Psoas muscle (tissue), 7 donors: ENCODE measurements at regions not wholly inside any gene's neighbourhood (a gene's known extent, or its start where the extent isn't known, plus 50 kb on each side); places are given as distances from the start of the nearest gene placed in this dataset.

Experiments
- ATAC-seq, 4 donors: fragments of 200-7000 bp; cut with Tn5 transposase; one replicate each; pipeline ENCODE4 v1.9.1; 2020; ENCODE audit warnings: moderate library complexity in 3 of 4, mild to moderate bottlenecking in 2 of 4
- DNase-seq, 2 donors: peaks; one replicate each; pipeline ENCODE4 v3.0.0-alpha.2; 2020
- H3K27ac ChIP-seq: fragments of 200-600 bp; one replicate; pipeline ENCODE4 v1.8.0; 2022
- H3K27me3 ChIP-seq, 3 donors: fragments of 200-600 bp in 1 of 3; one replicate each; pipeline versions ENCODE4 v1.6.1 to v1.8.0; 2013 to 2022; ENCODE audit warnings: low read length in 2 of 3, mild to moderate bottlenecking in 2 of 3, moderate library complexity in 1 of 3; ENCODE audit not compliant: insufficient read depth in 3 of 3
- H3K36me3 ChIP-seq, 2 donors: fragments of 200-600 bp in 1 of 2; one replicate each; pipeline versions ENCODE4 v1.6.1 to v1.8.0; 2013 to 2022; ENCODE audit warnings: low read depth in 1 of 2, mild to moderate bottlenecking in 1 of 2, moderate library complexity in 1 of 2; ENCODE audit not compliant: insufficient read depth in 1 of 2
- H3K4me1 ChIP-seq: fragments of 200-600 bp; one replicate; pipeline ENCODE4 v1.8.0; 2022
- H3K4me3 ChIP-seq: fragments of 200-600 bp; one replicate; pipeline ENCODE4 v1.8.0; 2022; ENCODE audit warnings: mild to moderate bottlenecking
- H3K9me3 ChIP-seq: fragments of 200-600 bp; one replicate; pipeline ENCODE4 v1.8.0; 2022
- WGBS, 3 donors: extraction: QIAGEN DNeasy Blood & Tissue Kit; methylation state at CpG; one replicate each; pipeline versions ENCODE4 v1.1.6 to v1.1.7; 2013; 5-methylcytosine and 5-hydroxymethylcytosine counted together
- intact Hi-C, 2 donors: fragments of 100-400 bp; cut with DNase I; formaldehyde crosslinking; loops; one replicate each; pipeline versions ENCODE4 v1.11.0 to v1.14.2; 2022
- TF ChIP-seq, protein P1 (sequence below): fragments of 200-600 bp; IDR thresholded peaks from one replicate; pipeline ENCODE4 v1.8.0; 2022; ENCODE audit warnings: antibody characterized with exemption
- donor health status: healthy with polysubstance abuse.
- donor health status: DM: no; HTN: no; CAD: no; lungs with moderate emphysema.
- donor health status: Bipolar disorder and iron deficiency.
- donor health status: healthy.
- donor health status: DM: yes; HTN: yes; CAD: no.
- donor health status: DM: no; HTN: no; CAD: no.
- donor health status: DM: yes; HTN: yes; CAD: no.

- intact Hi-C loops = no loop called here
- Histone ChIP-seq H3K27ac (no peak overlapping the region), H3K4me1 (no peaks in the 10 kb centered on the region), H3K9me3 (peaks cover 2% of the 10 kb centered on the region), H3K36me3 (no peaks in the 10 kb centered on the region), H3K4me3 (no peak overlapping the region), H3K27me3 (no peaks in the 10 kb centered on the region)
- TF ChIP-seq, protein P1, sequence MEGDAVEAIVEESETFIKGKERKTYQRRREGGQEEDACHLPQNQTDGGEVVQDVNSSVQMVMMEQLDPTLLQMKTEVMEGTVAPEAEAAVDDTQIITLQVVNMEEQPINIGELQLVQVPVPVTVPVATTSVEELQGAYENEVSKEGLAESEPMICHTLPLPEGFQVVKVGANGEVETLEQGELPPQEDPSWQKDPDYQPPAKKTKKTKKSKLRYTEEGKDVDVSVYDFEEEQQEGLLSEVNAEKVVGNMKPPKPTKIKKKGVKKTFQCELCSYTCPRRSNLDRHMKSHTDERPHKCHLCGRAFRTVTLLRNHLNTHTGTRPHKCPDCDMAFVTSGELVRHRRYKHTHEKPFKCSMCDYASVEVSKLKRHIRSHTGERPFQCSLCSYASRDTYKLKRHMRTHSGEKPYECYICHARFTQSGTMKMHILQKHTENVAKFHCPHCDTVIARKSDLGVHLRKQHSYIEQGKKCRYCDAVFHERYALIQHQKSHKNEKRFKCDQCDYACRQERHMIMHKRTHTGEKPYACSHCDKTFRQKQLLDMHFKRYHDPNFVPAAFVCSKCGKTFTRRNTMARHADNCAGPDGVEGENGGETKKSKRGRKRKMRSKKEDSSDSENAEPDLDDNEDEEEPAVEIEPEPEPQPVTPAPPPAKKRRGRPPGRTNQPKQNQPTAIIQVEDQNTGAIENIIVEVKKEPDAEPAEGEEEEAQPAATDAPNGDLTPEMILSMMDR = no peak
- DNase-seq (no peak), ATAC-seq (no peak)
Observed at GRCh38 chr5:28896949-28897348, 1858.6 kb upstream of the CDH9 start.

DNA sequence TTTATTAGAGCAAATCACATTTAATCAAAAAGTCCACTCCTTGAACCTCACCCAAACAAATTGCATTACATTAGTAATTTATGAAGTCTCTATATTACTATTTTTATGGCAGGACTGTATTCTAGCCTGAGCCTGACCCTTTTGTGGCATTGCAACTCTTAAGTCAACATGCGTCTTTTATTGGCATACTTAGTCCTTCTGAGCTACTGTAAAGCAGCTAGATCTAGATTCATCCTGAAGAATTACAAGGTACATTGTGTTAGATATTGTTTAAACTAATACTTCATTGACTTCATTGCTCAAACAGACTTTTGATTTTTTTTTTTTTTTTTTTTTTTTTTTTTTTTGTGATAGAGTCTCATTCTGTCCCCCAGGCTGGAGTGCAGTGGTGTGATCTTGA, 1842.5 kb upstream of the CDH9 start:
- H3K4me3 ChIP-seq = no peak overlapping the region
- peaks cover 9% of the 10 kb centered on the region for H3K9me3 ChIP-seq
- no peak overlapping the region for H3K27ac ChIP-seq
- TF ChIP-seq, protein P1 = no peak
- no peaks in the 10 kb centered on the region for H3K27me3 ChIP-seq
- 86 to 97% (median 91%) methylated on average over 1 of the region's 1 CpG for WGBS, 3 donors
- intact Hi-C loops = no loop called here
- DNase-seq = no peak
- no peaks in the 10 kb centered on the region for H3K4me1 ChIP-seq
- no peak for ATAC-seq
- H3K36me3 ChIP-seq = no peaks in the 10 kb centered on the region

GRCh38 chr5:28877050-28877449, 1838.7 kb upstream of the CDH9 start:
- no peak overlapping the region for H3K27ac ChIP-seq
- no peak overlapping the region for H3K4me3 ChIP-seq
- H3K36me3 ChIP-seq = no peaks in the 10 kb centered on the region
- intact Hi-C loops = no loop called here
- ATAC-seq = no peak
- no peaks in the 10 kb centered on the region for H3K27me3 ChIP-seq
- no peak for DNase-seq
- TF ChIP-seq, protein P1 = no peak
- no peaks in the 10 kb centered on the region for H3K4me1 ChIP-seq
- H3K9me3 ChIP-seq = no peaks in the 10 kb centered on the region

GRCh38 chr5:28864006-28864405, 1825.6 kb upstream of the CDH9 start:
- WGBS, 3 donors = 58 to 65% (median 64%) methylated on average over 2 of the region's 2 CpGs
- TF ChIP-seq, protein P1 = no peak

GRCh38 chr5:28862860-28863196, 1824.4 kb upstream of the CDH9 start:
- Histone ChIP-seq H3K4me3 (no peak overlapping the region), H3K36me3 (no peaks in the 10 kb centered on the region), H3K4me1 (no peaks in the 10 kb centered on the region), H3K27me3 (no peaks in the 10 kb centered on the region), H3K27ac (no peak overlapping the region), H3K9me3 (no peaks in the 10 kb centered on the region)
- DNase-seq (no peak), ATAC-seq (no peak)
- WGBS, 3 donors = 65 to 77% (median 71%) methylated on average over 1 of the region's 1 CpG
- TF ChIP-seq, protein P1 = no peak
- intact Hi-C loops = no loop called here

More at GRCh38 chr5:28864006-28864405, 1825.6 kb upstream of the CDH9 start:
- Histone ChIP-seq H3K27ac (no peak overlapping the region), H3K9me3 (no peaks in the 10 kb centered on the region), H3K36me3 (no peaks in the 10 kb centered on the region), H3K4me3 (no peak overlapping the region), H3K4me1 (no peaks in the 10 kb centered on the region), H3K27me3 (no peaks in the 10 kb centered on the region)
- DNase-seq (no peak), ATAC-seq (no peak)
- intact Hi-C loops = no loop called here
